K562 (cell line): ENCODE measurements at regions not wholly inside any gene's neighbourhood (a gene's known extent, or its start where the extent isn't known, plus 50 kb on each side); places are given as distances from the start of the nearest gene placed in this dataset.

ENCODE experiments used
- ARID3A ChIP-seq: IDR thresholded peaks from 2 replicates; pipeline ENCODE4 v1.6.1; 2012; ENCODE audit warnings: low read depth, low read length, improper control_type of control experiment, borderline replicate concordance
- CTCF ChIP-seq, 3 experiments: IDR thresholded peaks in 2 of 3; conservative IDR thresholded peaks in 1 of 3; 2 replicates each; pipeline ENCODE4 v1.5.1; 2011 to 2012; ENCODE audit warnings: low read length in 3 of 3, mild to moderate bottlenecking in 3 of 3, control low read depth in 2 of 3, improper control_type of control experiment in 1 of 3, inconsistent platforms in 1 of 3, low read depth in 1 of 3, mixed read lengths in 1 of 3, moderate library complexity in 1 of 3; ENCODE audit not compliant: insufficient read depth in 2 of 3
- ELF4 ChIP-seq: fragments of 450-650 bp; formaldehyde crosslinking; IDR thresholded peaks from 2 replicates; pipeline ENCODE4 v1.4.0; 2022; ENCODE audit warnings: missing genetic modification characterization
- FOXJ3 ChIP-seq: sonication (generic); formaldehyde crosslinking; IDR thresholded peaks from 2 replicates; pipeline ENCODE4 v1.4.0; 2020; ENCODE audit warnings: mild to moderate bottlenecking, missing genetic modification reagents
- POLR2A ChIP-seq: fragments of 450-650 bp; conservative IDR thresholded peaks from 2 replicates; pipeline ENCODE4 v1.6.1; 2016
- PRDM10 ChIP-seq: fragments of 450-650 bp; IDR thresholded peaks from 2 replicates; pipeline ENCODE4 v1.6.1; 2018; ENCODE audit not compliant: partially characterized antibody
- TARDBP ChIP-seq: fragments of 450-650 bp; IDR thresholded peaks from 2 replicates; pipeline ENCODE4 v1.6.1; 2016
- UBTF ChIP-seq, 2 experiments: IDR thresholded peaks; 2 replicates each; pipeline ENCODE4 v1.6.1; 2012; ENCODE audit warnings: improper control_type of control experiment in 2 of 2, low read depth in 2 of 2, low read length in 2 of 2, borderline replicate concordance in 1 of 2

- no peak for TF ChIP-seq ARID3A
- no peak for TF ChIP-seq ELF4 (CRISPR knock-in tag)
- TF ChIP-seq TARDBP = no peak
- no peak for TF ChIP-seq UBTF (IDR thresholded peaks at IDR 0.05; ENCODE audit: borderline replicate concordance in 1 of 2, low read depth in 2 of 2, low read length in 2 of 2)
- TF ChIP-seq PRDM10 = no peak
- TF ChIP-seq FOXJ3 (CRISPR knock-in tag) = no peak
- no peak for TF ChIP-seq POLR2A
- TF ChIP-seq CTCF (IDR thresholded peaks at IDR 0.05 in 2 of 3, conservative IDR thresholded peaks at IDR 0.05 in 1 of 3; ENCODE audit: insufficient read depth in 2 of 3, low read depth in 1 of 3, low read length in 3 of 3) = no peak
These were observed 79.4 kb upstream of the IGFBP3 start for GRCh38 chr7:46000513-46000912.
